ENCODE measurements at regions not wholly inside any gene's neighbourhood (a gene's known extent, or its start where the extent isn't known, plus 50 kb on each side); places are given as distances from the start of the nearest gene placed in this dataset.

GRCh38 chr14:32017587-32017986, 59.5 kb upstream of the ARHGAP5 start:
- Histone ChIP-seq H3K36me3 (ENCODE audit: control insufficient read depth in 4 of 4, insufficient read depth in 4 of 4, low read length in 4 of 4) (no peaks in the 10 kb centered on the region), H3K4me1 (ENCODE audit: control insufficient read depth in 5 of 5, insufficient read depth in 5 of 5, low read length in 5 of 5) (peaks cover 0 to 13% (median 9%) of the 10 kb centered on the region in 5 donors), H3K4me3 (no peak overlapping the region), H3K9me3 (ENCODE audit: control insufficient read depth in 4 of 4, insufficient read depth in 3 of 4, low read length in 3 of 4) (peaks cover 0 to 2% (median 0%) of the 10 kb centered on the region in 4 donors), H3K27me3 (ENCODE audit: control insufficient read depth in 3 of 3, insufficient read depth in 3 of 3, low read length in 2 of 3) (no peaks in the 10 kb centered on the region), H3K27ac (ENCODE audit: low read depth in 1 of 2, low read length in 1 of 2) (no peak overlapping the region), H3K9ac (ENCODE audit: insufficient read depth in 1 of 2, low read length in 2 of 2) (no peak overlapping the region)
- TF ChIP-seq, protein P1, sequence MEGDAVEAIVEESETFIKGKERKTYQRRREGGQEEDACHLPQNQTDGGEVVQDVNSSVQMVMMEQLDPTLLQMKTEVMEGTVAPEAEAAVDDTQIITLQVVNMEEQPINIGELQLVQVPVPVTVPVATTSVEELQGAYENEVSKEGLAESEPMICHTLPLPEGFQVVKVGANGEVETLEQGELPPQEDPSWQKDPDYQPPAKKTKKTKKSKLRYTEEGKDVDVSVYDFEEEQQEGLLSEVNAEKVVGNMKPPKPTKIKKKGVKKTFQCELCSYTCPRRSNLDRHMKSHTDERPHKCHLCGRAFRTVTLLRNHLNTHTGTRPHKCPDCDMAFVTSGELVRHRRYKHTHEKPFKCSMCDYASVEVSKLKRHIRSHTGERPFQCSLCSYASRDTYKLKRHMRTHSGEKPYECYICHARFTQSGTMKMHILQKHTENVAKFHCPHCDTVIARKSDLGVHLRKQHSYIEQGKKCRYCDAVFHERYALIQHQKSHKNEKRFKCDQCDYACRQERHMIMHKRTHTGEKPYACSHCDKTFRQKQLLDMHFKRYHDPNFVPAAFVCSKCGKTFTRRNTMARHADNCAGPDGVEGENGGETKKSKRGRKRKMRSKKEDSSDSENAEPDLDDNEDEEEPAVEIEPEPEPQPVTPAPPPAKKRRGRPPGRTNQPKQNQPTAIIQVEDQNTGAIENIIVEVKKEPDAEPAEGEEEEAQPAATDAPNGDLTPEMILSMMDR (IDR thresholded peaks at IDR 0.05; ENCODE audit: control extremely low read depth, extremely low read depth) = no peak
- DNase-seq = no peak
- no peak for ATAC-seq (ENCODE audit: insufficient read depth, low FRiP score)

DNA sequence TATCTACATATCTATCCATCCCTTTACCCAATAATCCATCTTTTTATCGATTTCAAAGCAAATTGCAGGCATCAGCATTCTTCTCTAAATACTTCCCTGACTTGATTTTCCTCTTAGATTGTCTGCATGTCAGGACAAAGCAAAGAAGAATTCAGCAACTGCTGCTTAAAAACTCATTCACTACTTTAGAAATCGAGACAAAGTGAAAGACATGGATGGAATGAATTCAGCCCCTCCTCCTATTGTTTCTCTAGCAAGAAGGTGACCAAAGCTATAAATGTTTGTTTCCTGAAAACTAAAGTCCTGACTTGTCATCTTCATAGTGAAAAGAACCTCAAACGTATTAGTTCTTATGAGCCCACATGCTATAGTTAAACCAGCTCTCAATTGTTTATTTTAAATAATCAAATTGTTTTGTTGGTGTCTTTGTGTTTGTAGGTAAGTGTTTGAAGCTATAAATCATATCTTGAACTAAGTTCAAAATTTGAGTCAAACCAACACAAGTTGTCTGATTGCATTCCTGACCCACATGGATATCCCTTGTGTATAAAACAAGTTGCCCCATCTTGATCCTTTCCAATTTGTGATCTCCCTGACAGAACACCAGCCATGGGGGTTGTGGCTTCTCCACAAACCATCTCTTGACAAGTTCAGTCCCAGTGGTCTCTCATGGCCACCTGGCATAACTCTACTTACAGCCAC, 58.6 kb upstream of the ARHGAP5 start:
- peaks cover 0 to 2% (median 0%) of the 10 kb centered on the region in 4 donors for H3K9me3 ChIP-seq (ENCODE audit: control insufficient read depth in 4 of 4, insufficient read depth in 3 of 4, low read length in 3 of 4)
- H3K36me3 ChIP-seq (ENCODE audit: control insufficient read depth in 4 of 4, insufficient read depth in 4 of 4, low read length in 4 of 4) = no peaks in the 10 kb centered on the region

GRCh38 chr14:32019276-32019675, 57.8 kb upstream of the ARHGAP5 start:
- Histone ChIP-seq H3K4me1 (ENCODE audit: control insufficient read depth in 5 of 5, insufficient read depth in 5 of 5, low read length in 5 of 5) (peaks cover 0 to 13% (median 9%) of the 10 kb centered on the region in 5 donors), H3K9ac (ENCODE audit: insufficient read depth in 1 of 2, low read length in 2 of 2) (no peak overlapping the region), H3K36me3 (ENCODE audit: control insufficient read depth in 4 of 4, insufficient read depth in 4 of 4, low read length in 4 of 4) (no peaks in the 10 kb centered on the region), H3K9me3 (ENCODE audit: control insufficient read depth in 4 of 4, insufficient read depth in 3 of 4, low read length in 3 of 4) (peaks cover 0 to 2% (median 0%) of the 10 kb centered on the region in 4 donors), H3K27ac (ENCODE audit: low read depth in 1 of 2, low read length in 1 of 2) (peak overlapping the region in 1 of 2 donors; percentile 62), H3K27me3 (ENCODE audit: control insufficient read depth in 3 of 3, insufficient read depth in 3 of 3, low read length in 2 of 3) (no peaks in the 10 kb centered on the region), H3K4me3 (no peak overlapping the region)
- 74 to 82% methylated on average over 7 of the region's 7 CpGs for WGBS, 2 donors
- TF ChIP-seq, protein P1 (IDR thresholded peaks at IDR 0.05; ENCODE audit: control extremely low read depth, extremely low read depth) = no peak
- ATAC-seq (ENCODE audit: insufficient read depth, low FRiP score) (no peak), DNase-seq (peak; percentile 15 to 78 (median 68))

More for the DNA sequence above, 58.6 kb upstream of the ARHGAP5 start:
- ATAC-seq (ENCODE audit: insufficient read depth, low FRiP score) (no peak), DNase-seq (no peak)
- Histone ChIP-seq H3K4me1 (ENCODE audit: control insufficient read depth in 5 of 5, insufficient read depth in 5 of 5, low read length in 5 of 5) (peaks cover 0 to 13% (median 9%) of the 10 kb centered on the region in 5 donors), H3K27me3 (ENCODE audit: control insufficient read depth in 3 of 3, insufficient read depth in 3 of 3, low read length in 2 of 3) (no peaks in the 10 kb centered on the region), H3K4me3 (no peak overlapping the region), H3K27ac (ENCODE audit: low read depth in 1 of 2, low read length in 1 of 2) (no peak overlapping the region), H3K9ac (ENCODE audit: insufficient read depth in 1 of 2, low read length in 2 of 2) (no peak overlapping the region)
- 57 to 64% methylated on average over 3 of the region's 3 CpGs for WGBS, 2 donors
- TF ChIP-seq, protein P1 (IDR thresholded peaks at IDR 0.05; ENCODE audit: control extremely low read depth, extremely low read depth) = no peak
